Loucy (cell line): ENCODE measurements at regions not wholly inside any gene's neighbourhood (a gene's known extent, or its start where the extent isn't known, plus 50 kb on each side); places are given as distances from the start of the nearest gene placed in this dataset.

Experiments used
- CTCF ChIP-seq: fragments of 200-600 bp; sonication (generic); conservative IDR thresholded peaks from 2 replicates; pipeline ENCODE4 v1.5.1; 2014; ENCODE audit warnings: mild to moderate bottlenecking, antibody characterized with exemption, low read length
- EZH2phosphoT487 ChIP-seq: fragments of 200-600 bp; IDR thresholded peaks from 2 replicates; pipeline ENCODE4 v1.6.1; 2018; ENCODE audit warnings: antibody characterized with exemption, mild to moderate bottlenecking, moderate library complexity, borderline replicate concordance

GRCh38 chr6:154894902-154895301, 100.2 kb upstream of the TIAM2 start:
- TF ChIP-seq CTCF (no peak), EZH2phosphoT487 (no peak)
